NT2/D1 (cell line): ENCODE measurements at regions not wholly inside any gene's neighbourhood (a gene's known extent, or its start where the extent isn't known, plus 50 kb on each side); places are given as distances from the start of the nearest gene placed in this dataset.

ENCODE experiments used
- SUZ12 ChIP-seq: IDR thresholded peaks from 2 replicates; pipeline ENCODE4 v1.6.1; 2011; ENCODE audit not compliant: insufficient read length, insufficient read depth; ENCODE audit errors: extremely low read depth
- YY1 ChIP-seq: IDR thresholded peaks from 2 replicates; pipeline ENCODE4 v1.6.1; 2011; ENCODE audit not compliant: insufficient read length, insufficient read depth
- ZNF274 ChIP-seq: IDR thresholded peaks from 2 replicates; pipeline ENCODE4 v1.6.1; 2011; ENCODE audit warnings: mild to moderate bottlenecking, low read depth, low read length

DNA sequence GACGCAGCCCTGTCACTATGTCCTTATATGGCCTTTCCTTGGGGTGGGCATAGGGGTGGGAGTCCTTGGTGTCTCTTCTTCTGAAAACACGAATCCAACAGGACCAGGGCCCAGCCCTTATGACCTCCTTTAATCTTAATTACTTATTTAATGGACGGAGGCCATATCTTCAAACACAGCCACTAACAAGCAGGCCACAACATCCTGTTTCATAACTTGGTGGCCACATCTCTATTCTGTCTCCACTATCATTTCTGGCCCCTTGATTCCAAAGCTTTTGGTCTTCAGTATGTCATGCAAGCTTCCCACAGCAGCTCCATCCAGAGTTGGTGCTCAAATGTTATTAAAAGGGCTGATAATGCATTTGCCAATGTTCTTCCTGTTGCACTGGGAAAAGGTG lies 287.3 kb upstream of the SMIM21 start:
- TF ChIP-seq ZNF274 (no peak), YY1 (no peak), SUZ12 (no peak)
